ENCODE measurements at regions not wholly inside any gene's neighbourhood (a gene's known extent, or its start where the extent isn't known, plus 50 kb on each side); places are given as distances from the start of the nearest gene placed in this dataset.

GRCh38 chr17:68737761-68738443 lies 136.7 kb upstream of the FAM20A start:
- no peak for TF ChIP-seq CTCF (IDR thresholded peaks at IDR 0.05)
- TF ChIP-seq ZFX (IDR thresholded peaks at IDR 0.05; ENCODE audit: borderline replicate concordance), result no peak

GRCh38 chr17:68734931-68735330 lies 133.8 kb upstream of the FAM20A start:
- TF ChIP-seq CTCF (IDR thresholded peaks at IDR 0.05) (no peak), ZFX (IDR thresholded peaks at IDR 0.05; ENCODE audit: borderline replicate concordance) (no peak)
- no peak overlapping the region for H3K27ac ChIP-seq

More at GRCh38 chr17:68737761-68738443, 136.7 kb upstream of the FAM20A start:
- no peak overlapping the region for H3K27ac ChIP-seq

- TF ChIP-seq CTCF (IDR thresholded peaks at IDR 0.05), result no peak
- TF ChIP-seq ZFX (IDR thresholded peaks at IDR 0.05; ENCODE audit: borderline replicate concordance), result no peak
- H3K27ac ChIP-seq, result no peak overlapping the region
Measured at GRCh38 chr17:68734187-68734900, 133.2 kb upstream of the FAM20A start.

- H3K27ac ChIP-seq, result no peak overlapping the region
- TF ChIP-seq ZFX (IDR thresholded peaks at IDR 0.05; ENCODE audit: borderline replicate concordance) (no peak), CTCF (IDR thresholded peaks at IDR 0.05) (no peak)
Measured at GRCh38 chr17:68733241-68734176, 132.3 kb upstream of the FAM20A start.

GRCh38 chr17:68732301-68732749 lies 131.2 kb upstream of the FAM20A start:
- H3K27ac ChIP-seq, result no peak overlapping the region
- TF ChIP-seq ZFX (IDR thresholded peaks at IDR 0.05; ENCODE audit: borderline replicate concordance) (no peak), CTCF (IDR thresholded peaks at IDR 0.05) (no peak)

- H3K27ac ChIP-seq, result no peak overlapping the region
Measured at GRCh38 chr17:68731465-68731864, 130.3 kb upstream of the FAM20A start.

More at GRCh38 chr17:68731465-68731864, 130.3 kb upstream of the FAM20A start:
- no peak for TF ChIP-seq CTCF (IDR thresholded peaks at IDR 0.05)
- no peak for TF ChIP-seq ZFX (IDR thresholded peaks at IDR 0.05; ENCODE audit: borderline replicate concordance)
